ENCODE measurements at regions not wholly inside any gene's neighbourhood (a gene's known extent, or its start where the extent isn't known, plus 50 kb on each side); places are given as distances from the start of the nearest gene placed in this dataset.

GRCh38 chr6:84921891-84922290 is 157.5 kb upstream of the TBX18 start:
- H3K36me3 Mint-ChIP-seq (ENCODE audit: low read depth, unreplicated experiment) = no peaks in the 10 kb centered on the region
- Histone ChIP-seq H3K36me3 (ENCODE audit: insufficient read depth, low read length) (no peaks in the 10 kb centered on the region), H3K4me2 (ENCODE audit: low read length) (no peak overlapping the region), H3K79me2 (ENCODE audit: insufficient read depth, low read length) (no peaks in the 10 kb centered on the region), H3K27me3 (ENCODE audit: insufficient read depth, low read length) (no peaks in the 10 kb centered on the region), H4K20me1 (ENCODE audit: insufficient read depth, low read length) (no peaks in the 10 kb centered on the region), H3K9ac (ENCODE audit: low read length) (no peak overlapping the region), H3K4me1 (ENCODE audit: insufficient read depth, low read length) (no peaks in the 10 kb centered on the region), H3K9me3 (ENCODE audit: insufficient read depth, low read depth, low read length) (no peaks in the 10 kb centered on the region), H3K4me3 (ENCODE audit: insufficient read depth, low read depth, low read length) (no peak overlapping the region), H3K27ac (ENCODE audit: low read depth, low read length) (no peak overlapping the region), H2AFZ (ENCODE audit: low read depth, low read length) (no peak overlapping the region)
- FAIRE-seq (no peak), DNase-seq (ENCODE audit: low read depth) (no peak)
- H3K9me3 Mint-ChIP-seq (ENCODE audit: unreplicated experiment) = no peaks in the 10 kb centered on the region
- no peak overlapping the region for H3K27ac Mint-ChIP-seq (ENCODE audit: unreplicated experiment)
- H3K4me3 Mint-ChIP-seq (ENCODE audit: unreplicated experiment) = no peak overlapping the region
- H3K27me3 Mint-ChIP-seq (ENCODE audit: low read depth, unreplicated experiment) = peaks cover 4% of the 10 kb centered on the region
- peaks cover 6% of the 10 kb centered on the region for H3K4me1 Mint-ChIP-seq (ENCODE audit: low read depth, unreplicated experiment)
- TF ChIP-seq CTCF (IDR thresholded peaks at IDR 0.05; ENCODE audit: insufficient read depth, low read depth, low read length) (no peak), EZH2 (IDR thresholded peaks at IDR 0.05; ENCODE audit: insufficient read depth, low read length) (no peak)

DNA sequence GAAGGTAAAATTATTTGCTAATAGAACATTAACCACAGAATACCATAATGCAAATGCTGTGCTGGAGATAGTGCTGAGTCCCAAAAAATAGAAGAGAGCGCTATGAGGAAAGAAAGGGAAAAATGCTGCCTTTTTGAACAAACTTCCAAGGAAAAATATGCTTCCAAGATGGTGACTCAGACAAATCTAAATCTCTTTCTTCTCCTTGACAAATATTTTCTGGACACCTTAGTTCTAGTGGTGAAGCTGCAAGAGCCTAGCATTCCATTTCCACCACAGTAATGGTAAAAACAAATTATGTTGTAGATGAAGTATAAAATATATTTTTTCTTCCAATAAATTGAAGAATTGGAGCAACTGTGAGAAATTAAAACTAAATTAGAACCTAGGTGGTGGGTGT is 155.6 kb upstream of the TBX18 start:
- no peak overlapping the region for H2AFZ ChIP-seq (ENCODE audit: low read depth, low read length)
- no peaks in the 10 kb centered on the region for H3K4me1 ChIP-seq (ENCODE audit: insufficient read depth, low read length)
- TF ChIP-seq EZH2 (IDR thresholded peaks at IDR 0.05; ENCODE audit: insufficient read depth, low read length) (no peak), CTCF (IDR thresholded peaks at IDR 0.05; ENCODE audit: insufficient read depth, low read depth, low read length) (no peak)
- no peak overlapping the region for H3K4me2 ChIP-seq (ENCODE audit: low read length)
- Mint-ChIP-seq H3K4me3 (ENCODE audit: unreplicated experiment) (no peak overlapping the region), H3K36me3 (ENCODE audit: low read depth, unreplicated experiment) (no peaks in the 10 kb centered on the region), H3K9me3 (ENCODE audit: unreplicated experiment) (no peaks in the 10 kb centered on the region), H3K27ac (ENCODE audit: unreplicated experiment) (no peak overlapping the region), H3K27me3 (ENCODE audit: low read depth, unreplicated experiment) (peaks cover 4% of the 10 kb centered on the region), H3K4me1 (ENCODE audit: low read depth, unreplicated experiment) (peaks cover 3% of the 10 kb centered on the region)
- no peaks in the 10 kb centered on the region for H3K36me3 ChIP-seq (ENCODE audit: insufficient read depth, low read length)
- no peak for DNase-seq (ENCODE audit: low read depth)
- H3K9ac ChIP-seq (ENCODE audit: low read length) = no peak overlapping the region
- no peak overlapping the region for H3K27ac ChIP-seq (ENCODE audit: low read depth, low read length)
- H3K27me3 ChIP-seq (ENCODE audit: insufficient read depth, low read length) = no peaks in the 10 kb centered on the region
- H3K9me3 ChIP-seq (ENCODE audit: insufficient read depth, low read depth, low read length) = no peaks in the 10 kb centered on the region
- no peaks in the 10 kb centered on the region for H4K20me1 ChIP-seq (ENCODE audit: insufficient read depth, low read length)
- FAIRE-seq = no peak
- H3K79me2 ChIP-seq (ENCODE audit: insufficient read depth, low read length) = no peaks in the 10 kb centered on the region
- H3K4me3 ChIP-seq (ENCODE audit: insufficient read depth, low read depth, low read length) = no peak overlapping the region

- no peaks in the 10 kb centered on the region for H3K9me3 ChIP-seq (ENCODE audit: insufficient read depth, low read depth, low read length)
- H3K27me3 ChIP-seq (ENCODE audit: insufficient read depth, low read length) = no peaks in the 10 kb centered on the region
- no peak overlapping the region for H3K4me3 ChIP-seq (ENCODE audit: insufficient read depth, low read depth, low read length)
- Mint-ChIP-seq H3K4me3 (ENCODE audit: unreplicated experiment) (no peak overlapping the region), H3K4me1 (ENCODE audit: low read depth, unreplicated experiment) (peaks cover 3% of the 10 kb centered on the region), H3K27me3 (ENCODE audit: low read depth, unreplicated experiment) (no peaks in the 10 kb centered on the region), H3K9me3 (ENCODE audit: unreplicated experiment) (no peaks in the 10 kb centered on the region), H3K27ac (ENCODE audit: unreplicated experiment) (no peak overlapping the region), H3K36me3 (ENCODE audit: low read depth, unreplicated experiment) (no peaks in the 10 kb centered on the region)
- H3K36me3 ChIP-seq (ENCODE audit: insufficient read depth, low read length) = no peaks in the 10 kb centered on the region
- no peaks in the 10 kb centered on the region for H3K79me2 ChIP-seq (ENCODE audit: insufficient read depth, low read length)
- no peak overlapping the region for H3K4me2 ChIP-seq (ENCODE audit: low read length)
- H4K20me1 ChIP-seq (ENCODE audit: insufficient read depth, low read length) = no peaks in the 10 kb centered on the region
- no peaks in the 10 kb centered on the region for H3K4me1 ChIP-seq (ENCODE audit: insufficient read depth, low read length)
- DNase-seq (ENCODE audit: low read depth) = no peak
- TF ChIP-seq CTCF (IDR thresholded peaks at IDR 0.05; ENCODE audit: insufficient read depth, low read depth, low read length) (no peak), EZH2 (IDR thresholded peaks at IDR 0.05; ENCODE audit: insufficient read depth, low read length) (no peak)
- no peak overlapping the region for H3K9ac ChIP-seq (ENCODE audit: low read length)
- no peak overlapping the region for H3K27ac ChIP-seq (ENCODE audit: low read depth, low read length)
- no peak overlapping the region for H2AFZ ChIP-seq (ENCODE audit: low read depth, low read length)
- FAIRE-seq = no peak
Observed at GRCh38 chr6:84916704-84917103, 152.3 kb upstream of the TBX18 start.
